Activated naive CD4-positive, alpha-beta T cell (primary cell): ENCODE measurements at regions not wholly inside any gene's neighbourhood (a gene's known extent, or its start where the extent isn't known, plus 50 kb on each side); places are given as distances from the start of the nearest gene placed in this dataset.
"Not testable (repeated sequence)": the region's sequence is repeated elsewhere in the genome, so short reads cannot be mapped to it uniquely, and the experiment has no call there.

ENCODE experiments used
- DNase-seq, 4 experiments: peaks; one replicate each; lab custom pipeline; 2025; lab: John Stamatoyannopoulos, UW

- DNase-seq: no peak
These were observed 474.3 kb upstream of the CAMK1G start for GRCh38 chr1:209109001-209109785.

- DNase-seq: no peak
These were observed 470.0 kb upstream of the CAMK1G start for GRCh38 chr1:209113521-209113920.

GRCh38 chr1:209116705-209117104 is 466.8 kb upstream of the CAMK1G start:
- DNase-seq: no peak

- DNase-seq: no peak
These were observed 459.9 kb upstream of the CAMK1G start for GRCh38 chr1:209123601-209124000.

GRCh38 chr1:209129091-209129490 is 454.4 kb upstream of the CAMK1G start:
- not testable (repeated sequence) for DNase-seq

GRCh38 chr1:209130886-209131285 is 452.6 kb upstream of the CAMK1G start:
- no peak for DNase-seq

- no peak for DNase-seq
These were observed 450.6 kb upstream of the CAMK1G start for GRCh38 chr1:209132736-209133467.

- DNase-seq: no peak
These were observed 449.5 kb upstream of the CAMK1G start for GRCh38 chr1:209134001-209134400.

- no peak for DNase-seq
These were observed 439.6 kb upstream of the CAMK1G start for GRCh38 chr1:209143916-209144315.

- no peak for DNase-seq
These were observed 433.4 kb upstream of the CAMK1G start for GRCh38 chr1:209150114-209150513.

GRCh38 chr1:209153411-209153810 is 430.1 kb upstream of the CAMK1G start:
- no peak for DNase-seq

GRCh38 chr1:209154912-209155311 is 428.6 kb upstream of the CAMK1G start:
- DNase-seq: no peak

GRCh38 chr1:209155546-209155945 is 428.0 kb upstream of the CAMK1G start:
- no peak for DNase-seq

GRCh38 chr1:209156991-209157390 is 426.5 kb upstream of the CAMK1G start:
- no peak for DNase-seq

GRCh38 chr1:209157546-209158249 is 425.8 kb upstream of the CAMK1G start:
- no peak for DNase-seq

- DNase-seq: no peak
These were observed 424.7 kb upstream of the CAMK1G start for GRCh38 chr1:209158851-209159250.

- no peak for DNase-seq
These were observed 423.3 kb upstream of the CAMK1G start for GRCh38 chr1:209160230-209160629.

- DNase-seq: no peak
These were observed 420.9 kb upstream of the CAMK1G start for GRCh38 chr1:209162651-209163050.

GRCh38 chr1:209168204-209168603 is 415.3 kb upstream of the CAMK1G start:
- no peak for DNase-seq

- DNase-seq: no peak
These were observed 412.4 kb upstream of the CAMK1G start for GRCh38 chr1:209171151-209171550.

- no peak for DNase-seq
These were observed 411.2 kb upstream of the CAMK1G start for GRCh38 chr1:209172286-209172685.

- DNase-seq: not testable (repeated sequence)
These were observed 410.5 kb upstream of the CAMK1G start for GRCh38 chr1:209172792-209173542.
